HG03060 (cell line): ENCODE measurements at regions not wholly inside any gene's neighbourhood (a gene's known extent, or its start where the extent isn't known, plus 50 kb on each side); places are given as distances from the start of the nearest gene placed in this dataset.

Experiments
- ATAC-seq: cut with Tn5 transposase; IDR thresholded peaks from one replicate; pipeline ENCODE4 v1.9.1; 2021; ENCODE audit warnings: low read depth, moderate number of reproducible peaks; ENCODE audit not compliant: unreplicated experiment

DNA sequence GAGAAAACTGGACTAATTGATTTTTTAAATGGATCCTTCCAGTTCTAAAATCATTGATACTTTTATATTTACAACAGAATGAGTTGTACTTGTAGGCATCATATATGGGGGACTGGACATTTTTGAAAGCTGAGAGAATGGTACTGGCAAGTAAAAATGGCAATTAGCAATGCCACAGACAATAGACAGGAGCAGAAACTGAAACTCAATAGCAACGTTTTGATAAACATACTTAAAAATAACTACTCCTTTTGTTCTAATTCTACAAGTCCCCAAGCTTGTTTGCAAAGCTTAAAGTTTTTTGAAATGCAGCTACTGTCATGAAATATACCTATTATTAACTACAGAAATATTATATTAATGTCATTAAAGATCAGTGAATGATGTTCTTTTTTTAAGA is 52.8 kb upstream of the FBXL7 start:
- ATAC-seq, result no peak

DNA sequence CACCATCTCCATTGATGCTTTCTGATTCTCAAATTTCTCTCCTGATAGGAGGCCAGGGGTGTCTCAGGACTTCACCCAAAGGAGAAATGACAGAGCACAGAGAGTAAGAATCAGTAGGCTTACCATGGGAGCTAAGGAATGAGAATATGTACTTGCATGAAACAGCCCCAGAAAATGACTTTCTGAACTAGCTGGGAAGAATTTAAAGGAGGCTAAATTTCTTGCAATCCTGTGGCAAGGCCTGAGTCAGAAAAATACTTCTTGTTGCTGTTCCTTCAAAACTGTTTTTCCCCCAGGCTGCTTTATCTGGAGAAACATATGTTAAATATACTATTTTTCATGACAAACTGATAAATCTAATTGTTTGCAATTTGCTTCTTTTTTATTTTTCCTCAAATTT is 53.4 kb upstream of the FBXL7 start:
- no peak for ATAC-seq

DNA sequence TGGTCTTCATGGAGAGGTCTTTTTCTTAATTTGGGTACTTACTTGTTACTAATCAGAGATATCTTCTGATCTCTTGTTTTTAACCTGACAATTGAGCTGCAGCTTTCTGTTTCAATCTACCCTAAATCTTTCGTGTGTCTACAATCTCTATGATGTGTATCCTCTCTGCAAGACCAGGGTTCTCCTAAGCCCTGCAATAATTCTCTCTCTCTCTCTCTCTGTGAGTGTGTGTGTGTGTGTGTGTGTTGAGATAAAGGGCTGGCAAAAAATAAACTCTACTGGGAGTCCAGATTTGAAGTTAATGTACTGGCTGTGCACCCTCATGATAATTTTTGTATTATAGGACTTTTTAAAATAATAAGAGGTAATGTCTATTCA is 57.8 kb upstream of the FBXL7 start:
- ATAC-seq, result no peak

GRCh38 chr5:15441433-15442192 is 58.4 kb upstream of the FBXL7 start:
- no peak for ATAC-seq

- ATAC-seq, result no peak
These were observed 59.5 kb upstream of the FBXL7 start for GRCh38 chr5:15440434-15440833.

GRCh38 chr5:15439801-15440200 is 60.2 kb upstream of the FBXL7 start:
- no peak for ATAC-seq

DNA sequence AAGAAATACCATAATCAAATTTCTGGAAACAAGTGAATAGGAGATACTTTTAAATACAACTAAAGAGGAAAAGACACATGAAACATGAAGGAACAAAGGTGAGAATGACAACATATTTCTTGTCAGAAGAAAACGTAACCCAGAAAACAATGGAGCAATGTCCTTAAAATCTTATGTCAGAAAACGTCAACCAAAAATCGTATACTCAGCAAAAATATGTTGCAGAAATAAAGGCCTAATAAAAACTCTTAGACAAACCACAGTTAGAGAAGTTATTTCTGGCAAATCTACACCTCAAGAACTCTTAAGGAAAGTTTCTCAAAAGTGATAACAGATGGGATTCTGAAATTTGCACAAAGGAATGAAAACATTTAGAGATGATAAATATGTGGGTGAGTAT is 66.3 kb upstream of the FBXL7 start:
- ATAC-seq, result no peak

DNA sequence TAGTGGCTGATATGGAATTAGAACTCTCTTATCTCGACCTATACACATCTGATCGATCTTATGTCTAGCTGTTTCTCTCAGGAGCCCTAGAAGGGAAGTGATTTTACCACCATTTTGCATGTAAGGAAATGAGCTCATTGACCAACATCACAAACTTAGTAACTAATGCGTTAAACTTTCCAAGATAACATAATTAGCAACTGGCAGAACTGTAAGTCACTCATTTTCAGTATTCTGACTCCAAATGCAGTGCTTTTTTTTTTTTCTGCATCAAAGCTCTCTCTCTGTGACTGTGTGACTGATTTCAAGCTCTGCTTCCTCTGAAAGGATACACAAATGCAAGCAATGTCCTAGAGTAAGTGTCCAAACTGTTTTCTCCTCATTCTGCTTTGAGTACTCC is 68.1 kb upstream of the FBXL7 start:
- no peak for ATAC-seq

- ATAC-seq, result no peak
These were observed 74.2 kb upstream of the FBXL7 start for GRCh38 chr5:15425766-15426165.

DNA sequence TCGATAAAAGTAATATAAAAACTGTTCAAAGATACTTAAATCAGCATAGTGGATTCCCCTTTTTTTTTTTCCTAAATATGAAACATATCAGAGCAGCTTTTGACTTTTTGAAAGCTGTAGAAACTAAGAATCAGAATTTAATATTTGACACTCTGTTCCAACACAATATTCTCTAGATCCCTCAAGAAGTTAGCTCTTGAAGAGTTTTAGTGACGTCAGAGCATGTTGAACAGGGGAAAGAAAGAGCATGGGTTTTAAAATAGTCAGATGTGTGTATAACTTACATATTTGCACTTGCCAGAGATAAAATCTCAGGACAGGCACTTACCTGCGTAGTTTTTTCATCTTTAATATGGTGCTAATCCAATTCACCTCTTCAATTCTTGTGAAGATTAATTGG is 75.2 kb upstream of the FBXL7 start:
- ATAC-seq, result no peak

- no peak for ATAC-seq
These were observed 78.0 kb upstream of the FBXL7 start for GRCh38 chr5:15421921-15422412.

DNA sequence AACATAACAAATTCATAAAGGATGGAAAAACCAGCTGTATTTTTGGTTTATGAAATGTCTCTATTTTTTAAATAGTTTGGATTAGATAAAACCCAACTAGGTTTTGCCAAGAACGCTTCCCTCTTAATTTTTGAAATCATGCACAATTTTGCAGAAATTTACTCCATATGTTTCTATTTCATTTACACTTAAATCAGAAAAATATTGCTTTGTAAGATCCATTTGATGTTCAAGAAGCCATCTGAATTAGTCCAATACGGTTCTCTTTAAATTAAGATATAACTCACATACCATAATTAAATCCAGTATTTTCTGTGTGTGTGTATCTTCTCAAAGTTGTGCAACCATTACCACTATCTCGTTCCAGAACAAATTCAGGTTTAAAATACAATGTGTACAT is 78.6 kb upstream of the FBXL7 start:
- no peak for ATAC-seq

DNA sequence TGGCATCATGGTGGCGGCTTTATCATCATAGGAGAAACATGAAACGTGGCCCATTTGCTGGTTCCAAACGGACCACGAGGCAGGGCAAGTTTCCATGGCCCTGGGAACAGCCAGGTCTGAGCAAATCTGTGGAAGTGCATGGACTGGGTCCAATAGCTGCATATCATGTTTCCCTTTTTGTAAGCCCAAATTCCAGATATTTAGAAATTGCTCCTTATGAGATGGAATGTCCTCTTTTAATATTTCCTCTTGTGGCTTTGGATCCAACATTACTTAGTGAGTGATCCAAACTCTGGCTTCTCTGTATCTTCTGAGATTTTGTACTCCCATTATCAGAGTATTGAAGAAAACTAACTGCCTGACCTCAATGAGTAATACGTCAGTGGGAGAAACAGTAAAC is 79.8 kb upstream of the FBXL7 start:
- ATAC-seq, result no peak

DNA sequence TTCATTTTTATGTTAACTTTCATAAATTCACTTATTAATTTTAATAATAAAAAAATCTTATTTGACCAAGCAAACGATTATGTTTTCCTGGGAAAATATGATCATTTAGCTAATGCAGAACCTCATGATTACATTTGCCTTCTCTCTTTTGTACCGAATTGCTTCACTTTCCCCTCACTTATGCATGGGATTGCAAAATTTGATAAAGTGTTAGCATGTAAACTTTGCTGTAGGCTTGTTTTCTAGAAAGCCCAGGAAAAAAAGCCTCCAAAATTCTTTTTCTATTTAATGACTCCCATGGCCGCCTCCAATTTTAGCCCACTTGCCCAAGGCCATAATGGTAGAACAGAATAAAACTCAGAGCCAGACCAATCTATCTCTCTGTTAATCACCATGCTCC is 82.8 kb upstream of the FBXL7 start:
- ATAC-seq, result no peak

- ATAC-seq, result no peak
These were observed 93.5 kb upstream of the FBXL7 start for GRCh38 chr5:15406478-15406877.

GRCh38 chr5:15393146-15393545 is 106.8 kb upstream of the FBXL7 start:
- ATAC-seq, result no peak

- no peak for ATAC-seq
These were observed 108.1 kb upstream of the FBXL7 start for GRCh38 chr5:15391704-15392397.

GRCh38 chr5:15388866-15389265 is 111.1 kb upstream of the FBXL7 start:
- ATAC-seq, result no peak

DNA sequence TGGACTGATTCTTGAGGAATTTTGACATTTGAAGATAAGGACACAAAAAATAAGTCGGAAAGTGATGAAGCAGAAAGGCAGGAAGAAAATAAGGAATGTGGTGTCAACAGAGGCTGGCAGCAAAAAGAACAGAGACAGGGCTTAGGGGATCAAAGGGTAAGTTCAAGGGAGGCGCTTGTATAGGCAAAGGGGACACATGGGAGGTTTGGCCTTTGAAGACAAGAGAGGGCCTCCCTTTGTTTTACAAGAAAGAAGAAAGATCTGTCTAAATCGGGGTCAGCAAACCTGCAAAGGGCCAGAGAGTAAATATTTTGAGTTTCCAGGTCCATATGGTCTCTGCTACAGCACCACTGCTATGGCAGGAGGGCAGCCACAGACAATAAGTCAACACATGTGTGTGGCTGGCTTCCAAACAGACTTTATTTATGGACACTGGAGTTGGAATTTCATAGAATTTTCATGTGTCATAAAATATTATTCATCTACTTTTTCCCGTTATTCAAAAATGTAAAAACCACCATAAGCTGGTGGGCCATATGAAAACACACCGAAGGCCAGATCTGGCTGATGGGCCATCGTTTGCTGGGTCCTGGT is 112.0 kb upstream of the FBXL7 start:
- no peak for ATAC-seq

DNA sequence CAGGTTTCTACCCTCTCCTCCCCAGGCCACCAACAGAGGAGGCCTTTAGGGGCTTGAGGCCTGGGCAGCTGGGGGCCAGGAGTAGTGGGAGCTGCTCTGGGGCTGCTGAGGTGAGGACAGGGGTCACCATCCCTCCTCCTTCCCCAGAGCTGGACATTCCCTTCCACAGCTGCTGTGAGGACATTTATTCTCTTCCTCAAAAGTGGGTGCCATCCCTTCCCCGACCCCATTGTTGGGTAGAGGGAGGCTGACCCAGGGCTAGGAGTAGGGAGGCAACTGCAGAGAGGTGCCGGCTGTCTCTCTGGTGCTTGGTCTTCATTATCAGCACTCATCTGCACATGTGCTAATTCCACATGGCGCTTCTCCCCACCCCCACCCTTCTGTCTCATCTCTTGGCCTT is 113.9 kb upstream of the FBXL7 start:
- no peak for ATAC-seq

GRCh38 chr5:15385553-15385952 is 114.4 kb upstream of the FBXL7 start:
- ATAC-seq, result no peak

DNA sequence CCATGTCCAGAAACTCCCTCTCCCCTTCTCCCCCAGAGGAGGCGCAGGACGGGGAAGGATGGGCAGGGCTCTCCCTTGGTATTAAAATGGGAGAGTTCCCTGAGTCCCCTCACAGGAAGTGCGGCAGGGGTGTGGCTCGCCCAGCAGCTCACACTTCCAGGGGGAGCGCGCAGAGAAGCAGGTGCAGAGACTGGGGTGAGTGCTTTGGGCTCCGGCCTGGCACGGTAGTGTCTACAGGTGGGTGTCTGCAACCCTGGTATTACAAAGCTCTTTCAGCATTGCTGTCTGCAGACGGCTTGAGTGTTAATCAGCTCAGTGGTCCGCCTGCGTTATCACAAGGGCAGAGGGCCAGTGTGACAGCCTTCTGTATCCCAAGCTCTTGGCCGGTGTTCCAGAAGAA is 114.9 kb upstream of the FBXL7 start:
- ATAC-seq, result no peak
